ENCODE measurements at regions not wholly inside any gene's neighbourhood (a gene's known extent, or its start where the extent isn't known, plus 50 kb on each side); places are given as distances from the start of the nearest gene placed in this dataset.

DNA sequence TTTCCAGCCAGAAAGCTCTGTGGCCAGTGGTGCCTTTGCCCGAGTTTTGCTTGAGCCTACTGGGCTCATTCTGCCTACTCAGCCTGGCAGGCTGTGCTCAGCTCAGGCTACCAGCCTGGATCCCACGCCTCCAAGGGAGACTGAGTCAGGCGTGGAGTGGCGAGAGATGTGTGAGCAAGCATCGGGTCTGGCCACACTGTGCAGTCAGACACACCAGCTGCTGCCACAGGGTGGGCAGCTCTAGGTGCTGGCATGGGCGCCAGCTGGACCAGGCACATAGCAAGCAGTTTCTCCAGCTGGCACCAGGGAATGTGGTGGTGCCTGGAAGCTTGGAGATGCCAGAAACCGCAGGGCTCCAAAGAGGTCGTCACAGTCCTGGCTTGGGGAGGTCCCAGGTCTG lies 498.5 kb upstream of the CNTN4 start:
- Histone ChIP-seq H3K4me1 (ENCODE audit: control insufficient read depth, extremely low read depth, insufficient read depth, low read length) (no peaks in the 10 kb centered on the region), H2AFZ (ENCODE audit: low read depth, low read length) (no peak overlapping the region), H3K4me2 (ENCODE audit: insufficient read depth, low read length) (no peak overlapping the region), H3K9ac (replicated peaks; ENCODE audit: extremely low read depth, insufficient read depth, low read length) (no peak overlapping the region), H3K27me3 (ENCODE audit: control insufficient read depth in 2 of 2, insufficient read depth in 2 of 2, low read length in 2 of 2) (no peaks in the 10 kb centered on the region), H3K9me3 (replicated peaks; ENCODE audit: control insufficient read depth, insufficient read depth, low read length) (peaks cover 3% of the 10 kb centered on the region), H3K4me3 (replicated peaks in 1 of 3; ENCODE audit: insufficient read depth in 1 of 3, low read depth in 1 of 3, low read length in 3 of 3) (no peak overlapping the region), H3K27ac (ENCODE audit: insufficient read depth, low read depth, low read length) (no peak overlapping the region), H3K36me3 (ENCODE audit: control insufficient read depth in 2 of 2, extremely low read depth in 1 of 2, insufficient read depth in 2 of 2, low read length in 2 of 2) (no peaks in the 10 kb centered on the region), H3K79me2 (ENCODE audit: control insufficient read depth, insufficient read depth, low read length) (no peaks in the 10 kb centered on the region), H3K9me1 (replicated peaks; ENCODE audit: control insufficient read depth, extremely low read depth, insufficient read depth, low read length) (no peaks in the 10 kb centered on the region), H4K20me1 (replicated peaks; ENCODE audit: control insufficient read depth, extremely low read depth, insufficient read depth, low read length) (no peaks in the 10 kb centered on the region)
- no peak for DNase-seq (ENCODE audit: low read depth, low spot score)
- POLR2A ChIA-PET: no interaction called here
- intact Hi-C loops (cut with micrococcal nuclease) (no loop called here), dilution Hi-C loops (cut with MboI; ENCODE audit: extremely low pct_ligation_motif_present, low sequenced_read_pairs) (no loop called here)
- CTCF ChIA-PET: no interaction called here
- FAIRE-seq: no peak
- TF ChIP-seq MYC (IDR thresholded peaks at IDR 0.05; ENCODE audit: low read depth, low read length) (no peak), POLR2A (IDR thresholded peaks at IDR 0.05; ENCODE audit: low read depth, low read length) (no peak), JUN (IDR thresholded peaks at IDR 0.05; ENCODE audit: borderline replicate concordance, insufficient read depth, insufficient read length, low read depth) (no peak), FOS (IDR thresholded peaks at IDR 0.05; ENCODE audit: borderline replicate concordance, insufficient read depth, low read length) (no peak), POLR2AphosphoS5 (IDR thresholded peaks at IDR 0.05; ENCODE audit: insufficient read depth, low read depth, low read length) (no peak), GATA2 (IDR thresholded peaks at IDR 0.05; ENCODE audit: insufficient read depth, insufficient read length, low read depth, low read length) (no peak), EZH2 (IDR thresholded peaks at IDR 0.05; ENCODE audit: borderline replicate concordance, low read depth, low read length, severe bottlenecking) (no peak)
- TF ChIP-seq, protein P1, sequence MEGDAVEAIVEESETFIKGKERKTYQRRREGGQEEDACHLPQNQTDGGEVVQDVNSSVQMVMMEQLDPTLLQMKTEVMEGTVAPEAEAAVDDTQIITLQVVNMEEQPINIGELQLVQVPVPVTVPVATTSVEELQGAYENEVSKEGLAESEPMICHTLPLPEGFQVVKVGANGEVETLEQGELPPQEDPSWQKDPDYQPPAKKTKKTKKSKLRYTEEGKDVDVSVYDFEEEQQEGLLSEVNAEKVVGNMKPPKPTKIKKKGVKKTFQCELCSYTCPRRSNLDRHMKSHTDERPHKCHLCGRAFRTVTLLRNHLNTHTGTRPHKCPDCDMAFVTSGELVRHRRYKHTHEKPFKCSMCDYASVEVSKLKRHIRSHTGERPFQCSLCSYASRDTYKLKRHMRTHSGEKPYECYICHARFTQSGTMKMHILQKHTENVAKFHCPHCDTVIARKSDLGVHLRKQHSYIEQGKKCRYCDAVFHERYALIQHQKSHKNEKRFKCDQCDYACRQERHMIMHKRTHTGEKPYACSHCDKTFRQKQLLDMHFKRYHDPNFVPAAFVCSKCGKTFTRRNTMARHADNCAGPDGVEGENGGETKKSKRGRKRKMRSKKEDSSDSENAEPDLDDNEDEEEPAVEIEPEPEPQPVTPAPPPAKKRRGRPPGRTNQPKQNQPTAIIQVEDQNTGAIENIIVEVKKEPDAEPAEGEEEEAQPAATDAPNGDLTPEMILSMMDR (IDR thresholded peaks at IDR 0.05; ENCODE audit: extremely low read depth in 1 of 2, insufficient read depth in 1 of 2, low read depth in 1 of 2, low read length in 2 of 2): no peak
- no TSS peak for BruUV-seq (replicated peaks)
